H1 (cell line): ENCODE measurements at regions not wholly inside any gene's neighbourhood (a gene's known extent, or its start where the extent isn't known, plus 50 kb on each side); places are given as distances from the start of the nearest gene placed in this dataset.

Experiments
- CTCF ChIA-PET: fragments of 300-600 bp; sonication (Branson Sonifier 250); formaldehyde crosslinking; loops from one replicate; lab custom pipeline; 2021; ENCODE audit not compliant: partially characterized antibody; lab: Charles Lee
- POLR2A ChIA-PET: fragments of 300-600 bp; sonication (Branson Sonifier 250); formaldehyde crosslinking; loops from one replicate; lab custom pipeline; 2021; ENCODE audit warnings: inconsistent platforms; ENCODE audit not compliant: partially characterized antibody; lab: Charles Lee
- DNase-seq, 2 experiments: peaks; one replicate each; pipeline versions ENCODE4 v3.0.0 to v3.0.0-alpha.2; 2010 to 2022; ENCODE audit warnings: low spot score in 2 of 2, low read depth in 1 of 2, mixed read lengths in 1 of 2
- FAIRE-seq: peaks from 2 replicates; lab custom pipeline; 2011; peaks lifted over from hg19 to GRCh38; lab: Jason Lieb, UNC
- H2AFZ ChIP-seq: 2 replicates; pipeline ENCODE4 v1.8.1; 2012; ENCODE audit warnings: low read length, inconsistent platforms
- H2AK5ac ChIP-seq: 2 replicates; pipeline ENCODE4 v1.6.1; 2013; ENCODE audit warnings: low read depth, low read length
- H2BK120ac ChIP-seq: replicated peaks from 2 replicates; pipeline ENCODE3; 2013; ENCODE audit warnings: low read depth, low read length, inconsistent platforms
- H2BK12ac ChIP-seq: 2 replicates; pipeline ENCODE4 v1.6.1; 2013; ENCODE audit warnings: low read depth, low read length
- H2BK15ac ChIP-seq: 2 replicates; pipeline ENCODE4 v1.6.1; 2013; ENCODE audit warnings: low read length
- H2BK20ac ChIP-seq: 2 replicates; pipeline ENCODE4 v1.6.1; 2013; ENCODE audit warnings: low read length
- H2BK5ac ChIP-seq: 2 replicates; pipeline ENCODE4 v1.6.1; 2013; ENCODE audit warnings: low read depth, low read length
- H3K14ac ChIP-seq: 2 replicates; pipeline ENCODE4 v1.6.1; 2013; ENCODE audit warnings: inconsistent platforms; ENCODE audit not compliant: insufficient read length
- H3K18ac ChIP-seq: 2 replicates; pipeline ENCODE4 v1.6.1; 2013; ENCODE audit warnings: low read length; ENCODE audit errors: extremely low read depth
- H3K23ac ChIP-seq: 2 replicates; pipeline ENCODE4 v1.6.1; 2013; ENCODE audit warnings: inconsistent platforms; ENCODE audit not compliant: insufficient read length
- H3K23me2 ChIP-seq: 2 replicates; pipeline ENCODE4 v1.6.1; 2013; ENCODE audit warnings: low read depth, low read length
- H3K27ac ChIP-seq: 2 replicates; pipeline ENCODE4 v1.6.1; 2011; ENCODE audit warnings: low read depth, low read length, inconsistent platforms
- H3K27me3 ChIP-seq, 4 experiments: replicated peaks in 1 of 4; 1 replicate in 1 of 4; 2 replicates in 3 of 4; pipeline versions ENCODE4 v1.6.1 to v1.8.1; 2011 to 2013; ENCODE audit warnings: low read length in 3 of 4, mild to moderate bottlenecking in 3 of 4, inconsistent platforms in 2 of 4, mixed read lengths in 2 of 4, moderate library complexity in 1 of 4; ENCODE audit not compliant: control insufficient read depth in 3 of 4, insufficient read depth in 3 of 4; ENCODE audit errors: extremely low read depth in 1 of 4
- H3K36me3 ChIP-seq, 4 experiments: 2 replicates each; pipeline versions ENCODE4 v1.6.1 to v1.8.1; 2011 to 2013; ENCODE audit warnings: mild to moderate bottlenecking in 4 of 4, low read length in 3 of 4, moderate library complexity in 2 of 4, control low read depth in 1 of 4, inconsistent platforms in 1 of 4; ENCODE audit not compliant: insufficient read depth in 4 of 4, control insufficient read depth in 2 of 4
- H3K4ac ChIP-seq: replicated peaks from 2 replicates; pipeline ENCODE3; 2013; ENCODE audit warnings: low read length, low read depth, mixed read lengths, inconsistent platforms; ENCODE audit not compliant: insufficient read length
- H3K4me1 ChIP-seq, 4 experiments: replicated peaks in 1 of 4; 1 replicate in 1 of 4; 2 replicates in 3 of 4; pipeline versions ENCODE4 v1.6.1 to v1.8.1; 2011 to 2013; ENCODE audit warnings: low read length in 3 of 4, inconsistent platforms in 2 of 4, mixed read lengths in 1 of 4; ENCODE audit not compliant: insufficient read depth in 4 of 4, control insufficient read depth in 3 of 4
- H3K4me2 ChIP-seq, 2 experiments: 2 replicates each; pipeline versions ENCODE4 v1.6.1 to v1.8.1; 2011 to 2013; ENCODE audit warnings: low read depth in 2 of 2, low read length in 2 of 2, control low read depth in 1 of 2, inconsistent platforms in 1 of 2, mild to moderate bottlenecking in 1 of 2; ENCODE audit not compliant: insufficient read depth in 1 of 2
- H3K4me3 ChIP-seq, 4 experiments: fragments of 200-600, 300-600 bp in 1 of 4; sonication (generic), shearing (Covaris generic), sonication (Bioruptor Twin) in 1 of 4; 2 replicates each; pipeline versions ENCODE4 v1.5.1 to v1.8.1; 2011 to 2016; ENCODE audit warnings: low read length in 4 of 4, low read depth in 3 of 4, control low read depth in 2 of 4, inconsistent platforms in 2 of 4, mild to moderate bottlenecking in 2 of 4, mixed read lengths in 1 of 4, moderate library complexity in 1 of 4; ENCODE audit not compliant: insufficient read depth in 2 of 4; ENCODE audit errors: extremely low read depth in 1 of 4
- H3K56ac ChIP-seq: replicated peaks from 2 replicates; pipeline ENCODE3; 2013; ENCODE audit warnings: low read depth, mild to moderate bottlenecking, mixed read lengths, low read length, inconsistent platforms; ENCODE audit not compliant: insufficient read length
- H3K79me1 ChIP-seq: 2 replicates; pipeline ENCODE4 v1.6.1; 2013; ENCODE audit warnings: low read depth, low read length, control low read depth
- H3K79me2 ChIP-seq, 2 experiments: 2 replicates each; pipeline versions ENCODE4 v1.6.1 to v1.8.1; 2012 to 2013; ENCODE audit warnings: low read length in 2 of 2, mild to moderate bottlenecking in 2 of 2, inconsistent platforms in 1 of 2; ENCODE audit not compliant: insufficient read depth in 2 of 2, control insufficient read depth in 1 of 2
- H3K9ac ChIP-seq, 4 experiments: replicated peaks in 1 of 4; 1 replicate in 1 of 4; 2 replicates in 3 of 4; pipeline versions ENCODE4 v1.6.1 to v1.8.1; 2011 to 2013; ENCODE audit warnings: low read depth in 3 of 4, low read length in 3 of 4, control low read depth in 2 of 4, mild to moderate bottlenecking in 2 of 4, moderate library complexity in 2 of 4, inconsistent platforms in 1 of 4; ENCODE audit errors: extremely low read depth in 1 of 4
- H3K9me3 ChIP-seq, 2 experiments: 2 replicates each; pipeline versions ENCODE4 v1.6.1 to v1.8.1; 2012 to 2013; ENCODE audit warnings: mild to moderate bottlenecking in 2 of 2, moderate library complexity in 2 of 2, control low read depth in 1 of 2, inconsistent platforms in 1 of 2, low read depth in 1 of 2, low read length in 1 of 2, mixed read lengths in 1 of 2; ENCODE audit not compliant: insufficient read depth in 2 of 2
- H4K20me1 ChIP-seq, 2 experiments: replicated peaks in 1 of 2; 2 replicates each; pipeline versions ENCODE3 to v1.8.1; 2011 to 2013; ENCODE audit warnings: inconsistent platforms in 2 of 2, low read length in 2 of 2, mild to moderate bottlenecking in 1 of 2; ENCODE audit not compliant: insufficient read depth in 2 of 2, control insufficient read depth in 1 of 2
- H4K5ac ChIP-seq: 2 replicates; pipeline ENCODE4 v1.6.1; 2013; ENCODE audit warnings: low read length, low read depth, mixed read lengths, inconsistent platforms; ENCODE audit not compliant: insufficient read length
- H4K8ac ChIP-seq: 2 replicates; pipeline ENCODE4 v1.8.0; 2013; ENCODE audit warnings: mild to moderate bottlenecking, moderate library complexity, low read length, inconsistent platforms; ENCODE audit not compliant: insufficient read depth; ENCODE audit errors: extremely low read depth
- H4K91ac ChIP-seq: replicated peaks from 2 replicates; pipeline ENCODE3; 2013; ENCODE audit warnings: low read length, mixed read lengths, inconsistent platforms; ENCODE audit not compliant: insufficient read length
- ATF2 ChIP-seq: IDR thresholded peaks from 2 replicates; pipeline ENCODE4 v1.6.1; 2012; ENCODE audit warnings: low read length, inconsistent platforms
- BCL11A ChIP-seq, 2 experiments: IDR thresholded peaks; one replicate each; pipeline ENCODE4 v1.6.1; 2011; ENCODE audit warnings: low read depth in 2 of 2, low read length in 2 of 2, mild to moderate bottlenecking in 2 of 2
- EGR1 ChIP-seq: IDR thresholded peaks from 2 replicates; pipeline ENCODE4 v1.6.1; 2011; ENCODE audit warnings: low read depth, low read length, borderline replicate concordance
- SIRT6 ChIP-seq: IDR thresholded peaks from one replicate; pipeline ENCODE4 v1.7.1; 2012; ENCODE audit warnings: low read length, inconsistent platforms
- WGBS, 2 experiments: shearing (Covaris generic) in 1 of 2; methylation state at CpG; one replicate each; pipeline versions ENCODE4 v1.1.6 to v1.1.7; 2013 to 2015; ENCODE audit warnings: low lambda C conversion rate in 2 of 2, mixed read lengths in 2 of 2, inconsistent platforms in 1 of 2, low coverage in 1 of 2, missing lambda C conversion rate in 1 of 2; ENCODE audit not compliant: insufficient replicate concordance in 2 of 2, insufficient coverage in 1 of 2, insufficient read length in 1 of 2; ENCODE audit errors: extremely low coverage in 1 of 2, missing lambda C conversion rate in 1 of 2; 5-methylcytosine and 5-hydroxymethylcytosine counted together

- no peak overlapping the region for H4K5ac ChIP-seq
- no peak for FAIRE-seq
- no peak overlapping the region for H2AK5ac ChIP-seq
- H3K9ac ChIP-seq, result no peak overlapping the region
- 90% methylated on average over 3 of the region's 3 CpGs; no CpG with 5 or more reads in 1 of the 2 experiments for WGBS, 2 experiments
- H3K4me2 ChIP-seq, result no peak overlapping the region
- ChIA-PET POLR2A (no interaction called here), CTCF (no interaction called here)
- no peak overlapping the region for H4K91ac ChIP-seq
- no peak overlapping the region for H3K27ac ChIP-seq
- H3K79me1 ChIP-seq, result no peaks in the 10 kb centered on the region
- H2BK5ac ChIP-seq, result no peak overlapping the region
- H3K56ac ChIP-seq, result no peak overlapping the region
- H3K4me3 ChIP-seq, result no peak overlapping the region
- DNase-seq, result no peak
- no peaks in the 10 kb centered on the region for H3K36me3 ChIP-seq
- no peaks in the 10 kb centered on the region for H3K23me2 ChIP-seq
- H2BK12ac ChIP-seq, result no peak overlapping the region
- no peaks in the 10 kb centered on the region for H3K4me1 ChIP-seq
- no peak overlapping the region for H2BK20ac ChIP-seq
- no peaks in the 10 kb centered on the region for H4K20me1 ChIP-seq
- H4K8ac ChIP-seq, result no peak overlapping the region
- H3K23ac ChIP-seq, result no peak overlapping the region
- no peak overlapping the region for H2BK120ac ChIP-seq
- no peaks in the 10 kb centered on the region for H3K9me3 ChIP-seq
- H3K4ac ChIP-seq, result no peak overlapping the region
- no peak overlapping the region for H2BK15ac ChIP-seq
- H3K27me3 ChIP-seq, result no peaks in the 10 kb centered on the region
- H3K79me2 ChIP-seq, result no peaks in the 10 kb centered on the region
- H3K14ac ChIP-seq, result no peak overlapping the region
- H3K18ac ChIP-seq, result no peak overlapping the region
- no peak overlapping the region for H2AFZ ChIP-seq
- TF ChIP-seq BCL11A (IDR thresholded peaks at IDR 0.05; ENCODE audit: low read depth in 2 of 2, low read length in 2 of 2), result no peak
- TF ChIP-seq ATF2, result no peak
- no peak for TF ChIP-seq EGR1
- TF ChIP-seq SIRT6, result no peak
Measured at GRCh38 chr10:52561322-52561721, 211.3 kb downstream of the MBL2 start.
